D721Med (cell line): ENCODE measurements at regions not wholly inside any gene's neighbourhood (a gene's known extent, or its start where the extent isn't known, plus 50 kb on each side); places are given as distances from the start of the nearest gene placed in this dataset.

Experiments
- DNase-seq: peaks from one replicate; pipeline ENCODE4 v3.0.0; 2011; ENCODE audit warnings: low spot score; ENCODE audit not compliant: insufficient read length
- FAIRE-seq: peaks from 2 replicates; lab custom pipeline; 2011; peaks lifted over from hg19 to GRCh38; lab: Jason Lieb, UNC
- TF ChIP-seq, protein P1 (sequence below): IDR thresholded peaks from 2 replicates; pipeline ENCODE4 v1.5.1; 2012; ENCODE audit warnings: mild to moderate bottlenecking, control low read depth; ENCODE audit not compliant: insufficient read depth; ENCODE audit errors: missing control alignments

DNA sequence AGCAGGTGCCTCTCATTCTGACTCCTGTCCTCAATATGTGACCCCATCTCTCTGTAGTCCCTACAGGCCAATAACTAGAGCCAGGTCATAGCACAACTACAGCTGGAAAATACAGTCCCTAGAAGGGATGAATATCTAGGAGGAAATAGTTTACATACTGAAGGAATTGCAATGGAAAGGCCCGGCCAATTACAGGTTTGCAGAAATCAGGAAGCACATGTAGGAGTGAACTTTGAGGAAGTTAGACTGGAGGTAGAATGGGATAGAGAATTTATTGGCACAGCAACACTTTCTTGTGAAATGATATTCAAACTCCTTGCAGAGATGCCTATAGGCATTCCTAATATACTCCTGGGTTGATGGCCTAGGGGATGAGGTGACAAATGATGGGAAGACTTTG is 257.3 kb downstream of the GRIN2B start:
- DNase-seq (no peak), FAIRE-seq (no peak)
- TF ChIP-seq, protein P1, sequence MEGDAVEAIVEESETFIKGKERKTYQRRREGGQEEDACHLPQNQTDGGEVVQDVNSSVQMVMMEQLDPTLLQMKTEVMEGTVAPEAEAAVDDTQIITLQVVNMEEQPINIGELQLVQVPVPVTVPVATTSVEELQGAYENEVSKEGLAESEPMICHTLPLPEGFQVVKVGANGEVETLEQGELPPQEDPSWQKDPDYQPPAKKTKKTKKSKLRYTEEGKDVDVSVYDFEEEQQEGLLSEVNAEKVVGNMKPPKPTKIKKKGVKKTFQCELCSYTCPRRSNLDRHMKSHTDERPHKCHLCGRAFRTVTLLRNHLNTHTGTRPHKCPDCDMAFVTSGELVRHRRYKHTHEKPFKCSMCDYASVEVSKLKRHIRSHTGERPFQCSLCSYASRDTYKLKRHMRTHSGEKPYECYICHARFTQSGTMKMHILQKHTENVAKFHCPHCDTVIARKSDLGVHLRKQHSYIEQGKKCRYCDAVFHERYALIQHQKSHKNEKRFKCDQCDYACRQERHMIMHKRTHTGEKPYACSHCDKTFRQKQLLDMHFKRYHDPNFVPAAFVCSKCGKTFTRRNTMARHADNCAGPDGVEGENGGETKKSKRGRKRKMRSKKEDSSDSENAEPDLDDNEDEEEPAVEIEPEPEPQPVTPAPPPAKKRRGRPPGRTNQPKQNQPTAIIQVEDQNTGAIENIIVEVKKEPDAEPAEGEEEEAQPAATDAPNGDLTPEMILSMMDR: no peak

DNA sequence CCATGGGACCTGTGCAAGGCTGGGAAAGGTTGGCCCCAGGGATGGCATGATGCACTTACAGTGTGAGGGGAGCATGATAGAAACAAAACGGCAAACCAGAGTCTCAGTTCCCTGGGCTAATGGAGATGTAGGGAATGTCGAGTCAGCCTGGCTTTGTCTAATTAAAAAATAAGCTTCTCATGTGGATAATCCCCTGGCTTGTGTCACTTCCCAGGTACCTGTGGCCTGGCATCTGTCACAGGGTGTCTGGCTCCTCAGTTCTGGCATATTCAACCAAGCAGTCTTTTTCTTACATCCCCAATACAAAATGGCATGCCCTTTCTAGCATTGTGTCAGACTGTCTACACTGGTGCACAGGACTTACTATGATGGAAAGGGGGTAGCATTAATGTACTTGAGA is 261.4 kb downstream of the GRIN2B start:
- TF ChIP-seq, protein P1: no peak
- FAIRE-seq (peak; percentile 93), DNase-seq (no peak)

DNA sequence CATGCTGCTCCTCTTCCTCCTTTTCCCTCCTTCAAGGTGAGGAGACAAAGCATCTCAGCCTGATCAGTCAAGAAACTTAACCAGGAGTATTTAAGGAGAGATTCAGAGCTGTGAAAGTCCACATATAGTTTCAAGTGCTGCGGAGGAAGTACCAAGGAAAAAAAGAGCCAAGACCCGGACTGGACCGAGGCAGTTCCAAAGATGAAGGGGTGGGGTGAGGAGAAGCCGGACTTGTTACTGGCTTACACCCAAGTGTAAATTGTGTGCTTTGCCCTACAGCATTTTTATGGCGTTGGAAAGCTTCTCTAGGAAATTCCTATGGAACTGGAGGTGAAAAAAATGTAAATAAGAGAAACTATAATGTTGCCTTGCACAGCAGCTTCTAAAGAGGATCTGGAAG is 263.1 kb downstream of the GRIN2B start:
- DNase-seq (no peak), FAIRE-seq (no peak)
- TF ChIP-seq, protein P1: no peak

DNA sequence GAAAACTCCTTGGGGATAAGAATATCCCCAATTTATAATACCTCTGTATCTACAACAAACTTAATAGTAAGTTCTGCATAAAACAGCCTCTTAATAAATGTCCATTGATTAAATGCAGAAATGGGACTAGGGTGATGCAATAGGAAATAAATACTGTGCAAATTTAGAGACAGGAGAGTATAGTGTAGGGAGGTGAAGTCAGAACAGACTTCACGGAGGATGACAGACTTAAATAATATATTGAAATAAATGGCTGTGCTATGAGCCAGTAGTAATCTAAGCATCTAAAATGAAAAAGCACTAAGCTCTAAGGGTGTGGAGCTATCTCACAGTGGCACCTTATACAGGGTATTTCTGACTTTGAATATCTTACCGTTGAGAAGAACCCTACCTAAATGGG is 265.3 kb downstream of the GRIN2B start:
- no peak for FAIRE-seq
- TF ChIP-seq, protein P1: no peak
- DNase-seq: no peak

DNA sequence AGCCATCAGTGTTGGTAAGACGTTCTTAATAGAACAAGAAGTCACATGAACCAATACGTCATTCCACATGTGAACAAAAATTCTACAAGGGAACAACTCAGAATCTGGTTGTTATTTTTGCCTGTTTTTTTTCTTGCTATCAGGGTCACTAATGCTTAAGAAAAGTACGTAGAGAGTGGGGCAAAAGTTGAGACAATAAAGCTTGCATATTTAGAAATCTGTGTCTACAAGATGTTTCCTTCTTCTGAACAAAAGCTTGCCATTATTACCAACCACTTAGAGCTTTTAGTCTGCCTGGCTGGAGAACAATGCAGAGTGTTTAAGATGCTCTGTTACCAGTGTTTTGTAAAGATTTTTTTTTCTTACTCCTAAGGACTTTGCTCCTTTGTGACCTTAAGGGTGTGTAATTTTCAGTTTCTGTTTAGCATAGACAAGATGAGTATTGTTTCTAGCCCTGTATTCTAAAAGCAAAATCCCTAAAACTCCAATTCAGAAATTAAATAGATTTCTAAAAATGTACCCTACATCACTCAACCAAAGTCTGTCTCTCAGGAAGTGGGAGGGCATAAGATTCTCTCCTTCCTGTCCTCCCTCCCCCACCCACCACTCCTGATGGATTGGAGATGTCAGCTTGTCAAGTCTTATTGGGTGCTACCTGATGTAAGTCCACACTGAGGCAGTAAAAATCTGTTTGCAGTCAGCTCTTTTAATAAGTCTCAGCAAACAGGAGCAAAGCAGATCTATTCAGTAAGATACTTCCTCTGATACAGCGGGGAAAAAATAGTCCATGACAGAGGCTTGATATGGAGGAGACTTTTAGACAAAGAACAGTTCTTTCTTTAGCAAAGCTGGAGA is 267.6 kb downstream of the GRIN2B start:
- TF ChIP-seq, protein P1: no peak
- DNase-seq (no peak), FAIRE-seq (no peak)

DNA sequence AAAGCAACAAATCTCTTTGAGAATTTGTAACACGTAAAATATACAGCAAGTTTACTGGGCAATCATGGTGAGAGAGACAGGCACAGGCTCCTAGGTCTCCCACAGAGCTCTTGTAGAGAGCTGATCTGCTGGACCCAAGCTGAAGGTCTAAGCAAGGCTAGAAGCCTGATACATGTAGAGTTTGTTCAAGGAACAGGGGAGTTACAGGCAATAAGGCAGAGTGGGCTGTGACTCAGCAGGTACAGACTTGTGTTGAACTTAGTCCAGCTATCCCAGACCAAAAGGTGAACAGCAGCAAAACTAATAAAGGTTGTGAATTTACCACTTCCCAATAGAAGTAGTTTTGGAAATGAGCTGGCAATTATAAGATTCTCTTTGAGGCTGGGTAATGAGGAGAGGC is 273.6 kb downstream of the GRIN2B start:
- TF ChIP-seq, protein P1: no peak
- FAIRE-seq (no peak), DNase-seq (no peak)

DNA sequence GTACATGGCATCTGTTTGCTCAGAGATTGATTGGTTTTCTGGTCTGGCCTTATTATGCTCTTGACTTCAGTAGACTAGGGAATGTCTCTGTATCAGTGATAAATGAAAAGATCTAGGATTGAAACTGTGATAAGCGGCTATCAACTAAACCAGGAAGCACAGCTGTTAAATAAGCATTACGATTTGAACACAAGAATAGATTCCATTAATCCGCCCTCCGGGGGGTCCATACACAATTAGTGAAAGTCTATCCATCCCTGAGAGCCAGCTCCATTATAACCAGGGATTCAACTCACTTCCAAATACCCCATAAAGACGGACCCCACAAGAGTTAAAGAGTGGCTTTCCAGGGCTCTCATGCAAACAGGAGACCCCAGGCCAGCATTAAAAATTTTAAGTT is 279.0 kb downstream of the GRIN2B start:
- no peak for FAIRE-seq
- TF ChIP-seq, protein P1: no peak

More for the DNA sequence above, 279.0 kb downstream of the GRIN2B start:
- no peak for DNase-seq
